HAP-1 (cell line): ENCODE measurements at regions not wholly inside any gene's neighbourhood (a gene's known extent, or its start where the extent isn't known, plus 50 kb on each side); places are given as distances from the start of the nearest gene placed in this dataset.

Experiments used
- DNase-seq, 2 experiments: peaks; one replicate each; pipeline ENCODE4 v3.0.0-alpha.2; 2016 to 2020; ENCODE audit warnings: low spot score in 2 of 2
- H3K27me3 ChIP-seq: fragments of 250-450 bp; sonication (Bioruptor Pico); 2 replicates; pipeline ENCODE4 v1.5.1; 2020; ENCODE audit warnings: low read depth, mild to moderate bottlenecking, moderate library complexity
- H3K36me3 ChIP-seq: fragments of 250-450 bp; sonication (Bioruptor Pico); replicated peaks from 2 replicates; pipeline ENCODE4 v1.5.1; 2020; ENCODE audit warnings: mild to moderate bottlenecking
- H3K4me1 ChIP-seq: fragments of 250-450 bp; sonication (Bioruptor Pico); 2 replicates; pipeline ENCODE4 v1.5.1; 2020; ENCODE audit warnings: mild to moderate bottlenecking
- H3K4me3 ChIP-seq: fragments of 250-450 bp; sonication (Bioruptor Pico); 2 replicates; pipeline ENCODE4 v1.5.1; 2020; ENCODE audit warnings: mild to moderate bottlenecking, moderate library complexity
- H3K9me3 ChIP-seq: fragments of 250-450 bp; sonication (Bioruptor Pico); 2 replicates; pipeline ENCODE4 v1.5.1; 2020; ENCODE audit warnings: mild to moderate bottlenecking, moderate library complexity
- in situ Hi-C: fragments of 300-500 bp; cut with MboI; formaldehyde crosslinking; loops from 3 replicates; pipeline ENCODE4 v1.14.3; 2020; ENCODE audit warnings: low sequenced_read_pairs, inconsistent platforms, mixed read lengths

DNA sequence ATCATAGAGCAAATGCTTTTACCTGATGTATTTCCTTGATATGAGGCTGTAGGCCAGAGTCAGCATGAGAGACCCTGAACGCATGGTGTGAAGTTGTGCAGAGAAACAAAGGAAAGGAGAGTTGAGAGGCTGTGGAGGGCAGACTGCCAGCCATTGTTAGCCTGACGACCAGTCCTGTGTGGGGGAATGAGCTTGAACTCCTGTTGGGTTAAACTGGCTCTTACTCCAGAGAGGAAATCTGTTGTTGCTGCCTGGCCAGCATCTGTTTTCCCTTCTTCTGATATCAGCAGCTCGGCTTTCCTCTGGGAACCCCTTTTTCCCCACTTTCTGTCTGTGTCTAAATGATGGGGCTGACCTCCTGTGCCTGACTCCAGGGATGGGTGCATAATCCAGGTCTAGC, 158.2 kb upstream of the ZFP64 start:
- Histone ChIP-seq H3K9me3 (no peaks in the 10 kb centered on the region), H3K4me3 (no peak overlapping the region), H3K36me3 (no peaks in the 10 kb centered on the region), H3K27me3 (0 out of 2 replicates have a peak, but pooled peaks cover 4% of the 10 kb centered on the region), H3K4me1 (no peaks in the 10 kb centered on the region)
- in situ Hi-C loops, result no loop called here
- no peak for DNase-seq

GRCh38 chr20:52348434-52348833, 156.9 kb upstream of the ZFP64 start:
- Histone ChIP-seq H3K4me3 (no peak overlapping the region), H3K9me3 (no peaks in the 10 kb centered on the region), H3K36me3 (no peaks in the 10 kb centered on the region), H3K4me1 (no peaks in the 10 kb centered on the region), H3K27me3 (0 out of 2 replicates have a peak, but pooled peaks cover 4% of the 10 kb centered on the region)
- in situ Hi-C loops, result no loop called here
- no peak for DNase-seq

DNA sequence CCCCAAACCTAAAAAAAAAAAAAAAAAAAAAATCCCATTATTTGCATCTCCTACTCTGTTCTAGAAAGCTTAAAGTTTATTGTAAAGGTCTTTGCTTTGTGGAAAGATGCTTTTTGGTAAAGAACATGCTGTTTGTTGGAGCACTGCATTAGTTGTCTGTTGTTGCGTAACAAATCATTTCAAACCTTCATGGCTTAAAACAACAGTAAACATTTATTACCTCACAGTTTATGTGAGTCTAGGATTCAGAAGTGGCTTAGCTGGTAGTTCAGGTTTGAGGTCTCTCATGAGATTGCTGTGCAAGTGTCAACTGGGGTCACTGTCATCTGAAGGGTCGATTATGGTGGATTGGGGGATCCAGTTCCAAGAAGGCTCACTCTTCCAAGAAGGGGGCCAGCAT, 155.2 kb upstream of the ZFP64 start:
- in situ Hi-C loops, result no loop called here
- no peak overlapping the region for H3K4me3 ChIP-seq

DNA sequence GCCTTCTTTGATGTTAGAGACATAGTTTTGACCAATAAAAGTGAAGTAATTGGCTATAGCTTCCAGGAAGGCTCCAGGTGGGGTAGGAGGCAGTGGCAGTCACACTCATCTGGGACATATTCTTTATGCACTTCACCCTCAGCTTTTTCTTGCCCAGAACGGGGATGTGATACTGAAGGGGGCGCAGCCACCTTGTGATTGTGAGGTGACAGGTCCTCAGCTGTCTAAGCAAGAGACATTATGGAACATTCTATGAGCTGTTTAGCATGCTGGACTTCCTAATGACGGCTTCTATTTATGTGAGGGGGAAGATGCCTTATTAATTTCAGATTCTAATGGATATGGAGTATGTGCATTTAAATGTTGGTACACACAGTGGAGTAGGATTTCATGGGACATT, 151.3 kb upstream of the ZFP64 start:
- no peaks in the 10 kb centered on the region for H3K9me3 ChIP-seq
- no peaks in the 10 kb centered on the region for H3K4me1 ChIP-seq
- no peaks in the 10 kb centered on the region for H3K36me3 ChIP-seq
- DNase-seq, result no peak
- no peak overlapping the region for H3K4me3 ChIP-seq
- in situ Hi-C loops, result no loop called here
- H3K27me3 ChIP-seq, result no peaks in the 10 kb centered on the region

More for the DNA sequence above, 155.2 kb upstream of the ZFP64 start:
- Histone ChIP-seq H3K36me3 (no peaks in the 10 kb centered on the region), H3K9me3 (no peaks in the 10 kb centered on the region), H3K4me1 (no peaks in the 10 kb centered on the region), H3K27me3 (no peaks in the 10 kb centered on the region)
- no peak for DNase-seq

DNA sequence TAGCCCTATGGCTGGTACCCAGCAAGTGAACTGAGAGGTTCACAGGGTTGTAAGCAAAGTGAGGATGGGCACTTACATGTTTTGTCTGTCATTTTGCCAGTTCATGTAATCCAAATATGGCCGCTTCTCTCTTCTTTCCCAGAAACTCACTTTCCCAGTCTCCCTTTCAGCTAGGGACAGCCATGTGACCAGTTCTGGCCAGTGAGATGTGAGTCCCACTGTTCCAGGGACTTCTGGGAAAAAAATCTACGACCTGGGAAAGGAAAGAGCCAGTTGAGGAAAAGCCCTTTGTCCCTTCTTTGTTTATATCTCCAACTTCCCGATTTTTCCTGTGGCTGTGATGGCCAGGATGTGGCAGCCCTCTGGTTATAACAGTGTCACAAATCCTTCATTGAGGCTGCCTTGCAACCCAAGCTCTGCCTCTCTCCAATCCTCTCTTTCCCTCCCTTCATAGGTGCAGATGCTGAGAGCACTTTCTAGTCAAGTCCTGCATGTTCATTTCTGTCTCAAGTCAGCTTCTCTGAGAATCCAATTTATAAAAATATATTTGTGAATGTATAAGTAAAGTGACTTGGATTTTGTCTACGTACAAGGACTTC, 148.6 kb upstream of the ZFP64 start:
- H3K4me3 ChIP-seq, result peak overlapping the region; percentile 7; the same call in 1 of the 2 replicates
- no peaks in the 10 kb centered on the region for H3K36me3 ChIP-seq
- H3K4me1 ChIP-seq, result no peaks in the 10 kb centered on the region
- DNase-seq, result peak in 1 of 2 experiments; percentile 21
- no peaks in the 10 kb centered on the region for H3K9me3 ChIP-seq
- H3K27me3 ChIP-seq, result no peaks in the 10 kb centered on the region
- in situ Hi-C loops, result no loop called here

- Histone ChIP-seq H3K27me3 (no peaks in the 10 kb centered on the region), H3K4me1 (no peaks in the 10 kb centered on the region), H3K36me3 (no peaks in the 10 kb centered on the region), H3K4me3 (no peak overlapping the region), H3K9me3 (no peaks in the 10 kb centered on the region)
- DNase-seq, result no peak
- in situ Hi-C loops, result no loop called here
These were observed 141.2 kb upstream of the ZFP64 start for GRCh38 chr20:52332649-52333250.

- Histone ChIP-seq H3K9me3 (no peaks in the 10 kb centered on the region), H3K27me3 (no peaks in the 10 kb centered on the region), H3K4me3 (no peak overlapping the region), H3K36me3 (no peaks in the 10 kb centered on the region), H3K4me1 (no peaks in the 10 kb centered on the region)
- no peak for DNase-seq
- in situ Hi-C loops, result no loop called here
These were observed 140.7 kb upstream of the ZFP64 start for GRCh38 chr20:52332230-52332629.

DNA sequence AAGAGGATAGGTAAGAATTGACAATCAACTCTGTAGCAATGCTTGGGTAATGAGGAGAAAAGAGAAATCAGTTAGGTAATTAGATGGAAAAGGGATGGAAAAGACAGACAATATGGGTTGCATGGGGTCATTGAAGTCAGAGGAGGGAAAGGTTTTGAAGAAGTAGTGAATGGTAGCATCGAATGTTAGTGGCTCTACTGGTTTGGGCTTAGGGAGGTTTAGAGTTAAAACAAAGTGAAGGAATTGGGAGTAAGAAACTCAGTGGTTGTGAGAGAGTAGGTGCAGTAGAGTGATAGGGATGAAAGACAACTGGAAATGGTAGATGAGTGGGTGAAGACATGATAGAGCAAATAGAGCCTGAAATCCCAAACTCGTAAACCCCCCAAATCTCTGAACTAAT, 140.1 kb upstream of the ZFP64 start:
- no peaks in the 10 kb centered on the region for H3K36me3 ChIP-seq
- DNase-seq, result no peak
- H3K9me3 ChIP-seq, result no peaks in the 10 kb centered on the region
- in situ Hi-C loops, result no loop called here
- H3K4me1 ChIP-seq, result no peaks in the 10 kb centered on the region
- H3K4me3 ChIP-seq, result no peak overlapping the region
- no peaks in the 10 kb centered on the region; the same call in 1 of the 2 replicates for H3K27me3 ChIP-seq

GRCh38 chr20:52321396-52321795, 129.8 kb upstream of the ZFP64 start:
- Histone ChIP-seq H3K4me3 (no peak overlapping the region), H3K9me3 (no peaks in the 10 kb centered on the region; the same call in 1 of the 2 replicates), H3K4me1 (no peaks in the 10 kb centered on the region), H3K36me3 (no peaks in the 10 kb centered on the region), H3K27me3 (no peaks in the 10 kb centered on the region)
- in situ Hi-C loops, result no loop called here
- DNase-seq, result no peak

DNA sequence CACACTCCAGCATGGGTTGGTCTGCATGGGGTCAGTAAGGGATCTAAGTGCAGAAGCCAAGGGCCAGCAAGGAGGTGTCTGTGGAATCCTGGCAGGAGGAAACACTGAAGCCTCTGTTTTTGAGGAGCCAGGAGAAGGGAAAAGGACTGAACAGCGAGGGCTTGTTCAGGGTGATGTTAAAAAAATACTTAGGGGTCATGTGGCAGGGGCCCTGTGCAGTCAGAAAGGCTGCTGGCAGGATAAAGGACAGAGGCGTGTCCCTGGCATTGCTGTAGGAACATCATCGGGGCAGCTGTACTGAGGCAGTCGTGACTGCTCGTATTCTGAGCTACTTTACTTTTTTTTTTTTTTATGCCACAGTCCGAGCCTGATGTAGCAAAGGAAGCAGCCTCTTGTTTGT, 127.1 kb upstream of the ZFP64 start:
- no peaks in the 10 kb centered on the region for H3K36me3 ChIP-seq
- H3K27me3 ChIP-seq, result no peaks in the 10 kb centered on the region
- no peak for DNase-seq
- in situ Hi-C loops, result no loop called here
- H3K4me3 ChIP-seq, result no peak overlapping the region
- no peaks in the 10 kb centered on the region; the same call in 1 of the 2 replicates for H3K9me3 ChIP-seq
- H3K4me1 ChIP-seq, result no peaks in the 10 kb centered on the region

- no peaks in the 10 kb centered on the region for H3K9me3 ChIP-seq
- H3K4me1 ChIP-seq, result no peaks in the 10 kb centered on the region
- H3K4me3 ChIP-seq, result no peak overlapping the region
- peaks cover 6% of the 10 kb centered on the region; the same call in 1 of the 2 replicates for H3K27me3 ChIP-seq
- no peaks in the 10 kb centered on the region for H3K36me3 ChIP-seq
- peak; percentile 6 to 8 for DNase-seq
- in situ Hi-C loops, result no loop called here
These were observed 121.9 kb upstream of the ZFP64 start for GRCh38 chr20:52313341-52313963.

- Histone ChIP-seq H3K4me3 (no peak overlapping the region), H3K4me1 (no peaks in the 10 kb centered on the region), H3K27me3 (peaks cover 6% of the 10 kb centered on the region; the same call in 1 of the 2 replicates), H3K36me3 (no peaks in the 10 kb centered on the region), H3K9me3 (no peaks in the 10 kb centered on the region)
- DNase-seq, result peak; percentile 45 to 63
- in situ Hi-C loops, result no loop called here
These were observed 120.7 kb upstream of the ZFP64 start for GRCh38 chr20:52312132-52312729.

GRCh38 chr20:52311209-52311794, 119.7 kb upstream of the ZFP64 start:
- Histone ChIP-seq H3K9me3 (no peaks in the 10 kb centered on the region), H3K4me1 (no peaks in the 10 kb centered on the region), H3K27me3 (peaks cover 6% of the 10 kb centered on the region; the same call in 1 of the 2 replicates), H3K4me3 (no peak overlapping the region), H3K36me3 (no peaks in the 10 kb centered on the region)
- no peak for DNase-seq
- in situ Hi-C loops, result no loop called here

- Histone ChIP-seq H3K4me1 (no peaks in the 10 kb centered on the region), H3K9me3 (no peaks in the 10 kb centered on the region), H3K4me3 (no peak overlapping the region), H3K27me3 (peaks cover 6% of the 10 kb centered on the region; the same call in 1 of the 2 replicates), H3K36me3 (no peaks in the 10 kb centered on the region)
- DNase-seq, result no peak
- in situ Hi-C loops, result no loop called here
These were observed 117.6 kb upstream of the ZFP64 start for GRCh38 chr20:52309181-52309580.
